Transverse colon (tissue), 4 donors: ENCODE measurements at regions not wholly inside any gene's neighbourhood (a gene's known extent, or its start where the extent isn't known, plus 50 kb on each side); places are given as distances from the start of the nearest gene placed in this dataset.

Experiments used
- DNase-seq: peaks from one replicate; pipeline ENCODE4 v3.0.0-alpha.2; 2019
- H3K27ac ChIP-seq, 4 donors: fragments of 200-600 bp; sonication (generic); 2 replicates each; pipeline ENCODE4 v1.5.1; 2016 to 2018; ENCODE audit warnings: inconsistent platforms in 4 of 4
- H3K27me3 ChIP-seq: fragments of 200-600 bp; sonication (generic); 2 replicates; pipeline ENCODE4 v1.5.1; 2017; ENCODE audit warnings: inconsistent platforms
- H3K36me3 ChIP-seq, 4 donors: fragments of 200-600 bp; sonication (generic); 2 replicates each; pipeline ENCODE4 v1.5.1; 2017 to 2019; ENCODE audit warnings: inconsistent platforms in 4 of 4
- H3K4me1 ChIP-seq, 4 donors: fragments of 200-600 bp; sonication (generic); 2 replicates each; pipeline ENCODE4 v1.5.1; 2017 to 2020; ENCODE audit warnings: inconsistent platforms in 4 of 4
- H3K4me3 ChIP-seq, 4 donors: fragments of 200-600 bp; sonication (generic); 1 replicate in 1 of 4; 2 replicates in 3 of 4; pipeline versions ENCODE4 v1.5.1 to v1.6.1; 2017 to 2019; ENCODE audit warnings: inconsistent platforms in 4 of 4
- H3K9me3 ChIP-seq, 2 donors: fragments of 200-600 bp; sonication (generic); 2 replicates each; pipeline ENCODE4 v1.5.1; 2017 to 2019; ENCODE audit warnings: inconsistent platforms in 2 of 2
- CTCF ChIP-seq, 5 experiments: fragments of 200-600 bp in 3 of 5; fragments of 450-650 bp in 2 of 5; sonication (generic) in 3 of 5; IDR thresholded peaks; 1 replicate in 2 of 5; 2 replicates in 3 of 5; pipeline ENCODE4 v1.5.1; 2016 to 2017; ENCODE audit warnings: antibody characterized with exemption in 5 of 5, inconsistent platforms in 3 of 5, mild to moderate bottlenecking in 2 of 5, moderate library complexity in 1 of 5
- EP300 ChIP-seq: sonication (generic); formaldehyde crosslinking; IDR thresholded peaks from one replicate; pipeline ENCODE4 v1.6.1; 2017; ENCODE audit warnings: antibody characterized with exemption, low read depth
- POLR2A ChIP-seq: fragments of 450-650 bp; IDR thresholded peaks from one replicate; pipeline ENCODE4 v1.6.1; 2016; ENCODE audit warnings: antibody characterized with exemption, mild to moderate bottlenecking, moderate library complexity
- POLR2AphosphoS5 ChIP-seq, 3 donors: sonication (generic); formaldehyde crosslinking; IDR thresholded peaks; one replicate each; pipeline ENCODE4 v1.6.1; 2016; ENCODE audit warnings: antibody characterized with exemption in 3 of 3
- WGBS, 2 donors: methylation state at CpG; one replicate each; pipeline ENCODE4 v1.1.5; 2018; ENCODE audit warnings: low coverage in 1 of 2; 5-methylcytosine and 5-hydroxymethylcytosine counted together
- in situ Hi-C, 4 donors: fragments of 200-750 bp; cut with MboI; loops; one replicate each; pipeline versions ENCODE4 v1.15.0 to v1.15.1; 2017; ENCODE audit warnings: low sequenced_read_pairs in 3 of 4, low pct_ligation_motif_present in 1 of 4, low pct_unique_long_range_greater_than_20kb in 1 of 4
- intact Hi-C: fragments of 100-400 bp; cut with DNase I; formaldehyde crosslinking; loops from one replicate; pipeline ENCODE4 v1.15.1; 2023; ENCODE audit warnings: low total_unique reads

GRCh38 chr10:61280303-61280702 is 172.9 kb downstream of the TMEM26 start:
- DNase-seq = no peak
- Histone ChIP-seq H3K4me3 (no peak overlapping the region), H3K27ac (no peak overlapping the region), H3K9me3 (no peaks in the 10 kb centered on the region), H3K4me1 (no peaks in the 10 kb centered on the region), H3K36me3 (no peaks in the 10 kb centered on the region), H3K27me3 (no peaks in the 10 kb centered on the region)
- WGBS, 2 donors = 71 to 90% methylated on average over 2 to 3 of the region's 3 CpGs
- intact Hi-C loops (loop anchor here (10.0 kb wide), 1 partner anchor 466 kb away; no protein-coding TSS in a partner anchor), in situ Hi-C loops (loop anchor here in 3 of 4 donors (10.0 to 25.0 kb wide), 2 partner anchors 466 to 468 kb away; no protein-coding TSS in a partner anchor)
- TF ChIP-seq CTCF (IDR thresholded peaks at IDR 0.05) (no peak), POLR2A (no peak), POLR2AphosphoS5 (IDR thresholded peaks at IDR 0.05) (no peak), EP300 (no peak)

GRCh38 chr10:61279400-61279799 is 173.8 kb downstream of the TMEM26 start:
- WGBS, 2 donors = 73 to 79% methylated on average over 3 to 7 of the region's 7 CpGs
- in situ Hi-C loops (loop anchor here in 1 of 4 donors (25.0 kb wide), 1 partner anchor 467 kb away; no protein-coding TSS in a partner anchor), intact Hi-C loops (no loop called here)
- Histone ChIP-seq H3K9me3 (no peaks in the 10 kb centered on the region), H3K27me3 (no peaks in the 10 kb centered on the region), H3K36me3 (no peaks in the 10 kb centered on the region), H3K4me1 (no peaks in the 10 kb centered on the region), H3K27ac (no peak overlapping the region), H3K4me3 (no peak overlapping the region)
- no peak for TF ChIP-seq POLR2AphosphoS5 (IDR thresholded peaks at IDR 0.05)
- no peak for TF ChIP-seq EP300
- no peak for TF ChIP-seq POLR2A
- no peak for TF ChIP-seq CTCF (IDR thresholded peaks at IDR 0.05)
- DNase-seq = no peak

- in situ Hi-C loops (loop anchor here in 1 of 4 donors (25.0 kb wide), 1 partner anchor 466 kb away; no protein-coding TSS in a partner anchor), intact Hi-C loops (no loop called here)
- Histone ChIP-seq H3K4me1 (no peaks in the 10 kb centered on the region), H3K4me3 (no peak overlapping the region), H3K27ac (no peak overlapping the region), H3K27me3 (no peaks in the 10 kb centered on the region), H3K36me3 (no peaks in the 10 kb centered on the region), H3K9me3 (no peaks in the 10 kb centered on the region)
- DNase-seq = no peak
- TF ChIP-seq CTCF (IDR thresholded peaks at IDR 0.05) = no peak
- no peak for TF ChIP-seq POLR2AphosphoS5 (IDR thresholded peaks at IDR 0.05)
- TF ChIP-seq EP300 = no peak
- no peak for TF ChIP-seq POLR2A
- 88 to 100% methylated on average over 1 to 2 of the region's 2 CpGs for WGBS, 2 donors
Observed at GRCh38 chr10:61278556-61278955, 174.6 kb downstream of the TMEM26 start.

GRCh38 chr10:61272781-61273180 is 180.4 kb downstream of the TMEM26 start:
- intact Hi-C loops = no loop called here
- in situ Hi-C loops = no loop called here
- H3K36me3 ChIP-seq = no peaks in the 10 kb centered on the region
- H3K27me3 ChIP-seq = no peaks in the 10 kb centered on the region
- no peaks in the 10 kb centered on the region for H3K4me1 ChIP-seq
- no peak overlapping the region for H3K4me3 ChIP-seq
- DNase-seq = no peak
- no peak overlapping the region for H3K27ac ChIP-seq
- TF ChIP-seq POLR2A = no peak
- no peak for TF ChIP-seq CTCF (IDR thresholded peaks at IDR 0.05)
- TF ChIP-seq POLR2AphosphoS5 (IDR thresholded peaks at IDR 0.05) = no peak
- no peak for TF ChIP-seq EP300
- no peaks in the 10 kb centered on the region for H3K9me3 ChIP-seq
